GM12873 (cell line): ENCODE measurements at regions not wholly inside any gene's neighbourhood (a gene's known extent, or its start where the extent isn't known, plus 50 kb on each side); places are given as distances from the start of the nearest gene placed in this dataset.

Experiments
- CTCF ChIP-seq: IDR thresholded peaks from 2 replicates; pipeline ENCODE4 v1.5.1; 2012; ENCODE audit warnings: low read depth, mild to moderate bottlenecking, moderate library complexity, low read length, control low read depth; ENCODE audit not compliant: insufficient read depth; ENCODE audit errors: missing control alignments

- TF ChIP-seq CTCF = no peak
Observed at GRCh38 chr5:85517386-85517785, 1100.4 kb upstream of the COX7C start.

GRCh38 chr5:85533341-85534047 is 1084.2 kb upstream of the COX7C start:
- TF ChIP-seq CTCF = no peak

- no peak for TF ChIP-seq CTCF
Observed at GRCh38 chr5:85538362-85538761, 1079.4 kb upstream of the COX7C start.

- no peak for TF ChIP-seq CTCF
Observed at GRCh38 chr5:85545129-85545528, 1072.6 kb upstream of the COX7C start.

- TF ChIP-seq CTCF = no peak
Observed at GRCh38 chr5:85549229-85549628, 1068.5 kb upstream of the COX7C start.

- no peak for TF ChIP-seq CTCF
Observed at GRCh38 chr5:85549836-85550599, 1067.7 kb upstream of the COX7C start.

- TF ChIP-seq CTCF = no peak
Observed at GRCh38 chr5:85556464-85556863, 1061.3 kb upstream of the COX7C start.
